ENCODE measurements at regions not wholly inside any gene's neighbourhood (a gene's known extent, or its start where the extent isn't known, plus 50 kb on each side); places are given as distances from the start of the nearest gene placed in this dataset.

DNA sequence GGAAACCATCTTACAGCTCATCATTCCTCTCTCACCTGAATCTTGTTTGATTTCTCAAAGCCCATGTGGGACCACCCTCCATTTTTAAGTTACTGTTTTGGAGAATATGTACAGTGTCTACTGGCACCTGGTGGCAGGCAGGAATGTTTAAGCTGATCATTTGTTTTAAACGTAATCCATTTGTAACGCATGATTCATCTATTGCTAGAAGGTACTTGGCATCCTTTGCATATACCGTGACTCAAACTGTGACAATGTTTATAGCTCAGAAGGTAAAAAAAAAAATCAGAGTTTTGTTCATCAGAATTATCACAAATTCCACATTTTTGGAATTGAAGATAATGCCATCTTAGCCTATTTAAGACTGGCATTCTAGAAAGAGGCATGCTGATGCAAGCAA is 1007.5 kb upstream of the EEF2KMT start:
- TF ChIP-seq EZH2phosphoT487 (IDR thresholded peaks at IDR 0.05; ENCODE audit: insufficient read depth, low read depth) (no peak), EZH2 (IDR thresholded peaks at IDR 0.05; ENCODE audit: insufficient read depth, poor library complexity, severe bottlenecking) (no peak)

All from GM23248 (cell line).